Left lung (tissue), 4 donors: ENCODE measurements at regions not wholly inside any gene's neighbourhood (a gene's known extent, or its start where the extent isn't known, plus 50 kb on each side); places are given as distances from the start of the nearest gene placed in this dataset.
"Not testable (repeated sequence)": the region's sequence is repeated elsewhere in the genome, so short reads cannot be mapped to it uniquely, and the experiment has no call there.

Source experiments
- ATAC-seq: fragments of 200-7000 bp; cut with Tn5 transposase; one replicate; pipeline ENCODE4 v1.9.1; 2020; ENCODE audit warnings: moderate library complexity
- DNase-seq, 4 donors: peaks; one replicate each; pipeline ENCODE4 v3.0.0-alpha.2; 2013 to 2020
- H3K27ac ChIP-seq, 2 donors: fragments of 200-600 bp; sonication (generic) in 1 of 2; one replicate each; pipeline versions ENCODE4 v1.5.0 to v1.8.0; 2020 to 2021
- H3K27me3 ChIP-seq, 2 donors: fragments of 200-600 bp; sonication (generic) in 1 of 2; one replicate each; pipeline versions ENCODE4 v1.5.0 to v1.8.0; 2020 to 2021
- H3K36me3 ChIP-seq, 2 donors: fragments of 200-600 bp; sonication (generic) in 1 of 2; one replicate each; pipeline versions ENCODE4 v1.5.0 to v1.8.0; 2020 to 2021
- H3K4me1 ChIP-seq, 2 donors: fragments of 200-600 bp; one replicate each; pipeline ENCODE4 v1.8.0; 2021
- H3K4me3 ChIP-seq, 2 donors: fragments of 200-600 bp; sonication (generic) in 1 of 2; one replicate each; pipeline versions ENCODE4 v1.5.0 to v1.8.0; 2020 to 2021; ENCODE audit warnings: mild to moderate bottlenecking in 1 of 2
- H3K9me3 ChIP-seq, 2 donors: fragments of 200-600 bp; sonication (generic) in 1 of 2; one replicate each; pipeline versions ENCODE4 v1.5.0 to v1.8.0; 2020 to 2021
- CTCF ChIP-seq, 2 donors: fragments of 200-600 bp; sonication (generic) in 1 of 2; IDR thresholded peaks; one replicate each; pipeline versions ENCODE4 v1.5.0 to v1.8.0; 2021; ENCODE audit warnings: antibody characterized with exemption in 2 of 2
- intact Hi-C, 2 donors: fragments of 100-400 bp; cut with DNase I; formaldehyde crosslinking; loops; one replicate each; pipeline versions ENCODE4 v1.11.2 to v1.14.2; 2022
- donor health status: DM: no; HTN: yes; CAD: no.
- donor health status: DM: no; HTN: no; CAD: no.

GRCh38 chr6:117791012-117791411 lies 115.7 kb downstream of the NUS1 start:
- Histone ChIP-seq H3K36me3 (no peaks in the 10 kb centered on the region), H3K27me3 (no peaks in the 10 kb centered on the region), H3K9me3 (peaks cover 0 to 5% of the 10 kb centered on the region in 2 donors), H3K4me1 (no peaks in the 10 kb centered on the region), H3K4me3 (no peak overlapping the region), H3K27ac (no peak overlapping the region)
- DNase-seq (no peak), ATAC-seq (no peak)
- intact Hi-C loops: no loop called here
- no peak for TF ChIP-seq CTCF (IDR thresholded peaks at IDR 0.05)

- Histone ChIP-seq H3K27me3 (no peaks in the 10 kb centered on the region), H3K9me3 (peaks cover 0 to 10% of the 10 kb centered on the region in 2 donors), H3K4me3 (no peak overlapping the region), H3K4me1 (no peaks in the 10 kb centered on the region), H3K36me3 (no peaks in the 10 kb centered on the region), H3K27ac (no peak overlapping the region)
- intact Hi-C loops: no loop called here
- TF ChIP-seq CTCF (IDR thresholded peaks at IDR 0.05): no peak
- no peak for DNase-seq
- no peak for ATAC-seq
Observed at GRCh38 chr6:117795234-117795633, 111.8 kb upstream of the SLC35F1 start.

- H3K4me1 ChIP-seq, H3K4me3 ChIP-seq, intact Hi-C loops, H3K9me3 ChIP-seq, DNase-seq, H3K27ac ChIP-seq, H3K36me3 ChIP-seq, H3K27me3 ChIP-seq, ATAC-seq: not testable (repeated sequence)
Observed at GRCh38 chr6:117798819-117799218, 108.2 kb upstream of the SLC35F1 start.

- no peak for ATAC-seq
Observed at GRCh38 chr6:117810269-117810668, 96.8 kb upstream of the SLC35F1 start.

GRCh38 chr6:117817499-117817898 lies 89.6 kb upstream of the SLC35F1 start:
- H3K4me3 ChIP-seq: no peak overlapping the region
- peaks cover 0 to 3% of the 10 kb centered on the region in 2 donors for H3K9me3 ChIP-seq
- no peaks in the 10 kb centered on the region for H3K27me3 ChIP-seq
- intact Hi-C loops: no loop called here
- H3K4me1 ChIP-seq: no peaks in the 10 kb centered on the region
- ATAC-seq (no peak), DNase-seq (no peak)
- TF ChIP-seq CTCF (IDR thresholded peaks at IDR 0.05): no peak
- no peaks in the 10 kb centered on the region for H3K36me3 ChIP-seq
- H3K27ac ChIP-seq: no peak overlapping the region

More at GRCh38 chr6:117810269-117810668, 96.8 kb upstream of the SLC35F1 start:
- no peak overlapping the region for H3K4me3 ChIP-seq
- H3K27ac ChIP-seq: no peak overlapping the region
- H3K36me3 ChIP-seq: no peaks in the 10 kb centered on the region
- no peaks in the 10 kb centered on the region for H3K4me1 ChIP-seq
- H3K9me3 ChIP-seq: peaks cover 0 to 6% of the 10 kb centered on the region in 2 donors
- H3K27me3 ChIP-seq: no peaks in the 10 kb centered on the region
- DNase-seq: peak in 1 of 4 donors; percentile 47
- no peak for TF ChIP-seq CTCF (IDR thresholded peaks at IDR 0.05)
- intact Hi-C loops: no loop called here

GRCh38 chr6:117817992-117818391 lies 89.1 kb upstream of the SLC35F1 start:
- Histone ChIP-seq H3K9me3 (peaks cover 0 to 3% of the 10 kb centered on the region in 2 donors), H3K27ac (no peak overlapping the region), H3K36me3 (no peaks in the 10 kb centered on the region), H3K27me3 (no peaks in the 10 kb centered on the region), H3K4me1 (no peaks in the 10 kb centered on the region), H3K4me3 (no peak overlapping the region)
- ATAC-seq (no peak), DNase-seq (no peak)
- no peak for TF ChIP-seq CTCF (IDR thresholded peaks at IDR 0.05)
- intact Hi-C loops: no loop called here
